GM18868 (cell line): ENCODE measurements at regions not wholly inside any gene's neighbourhood (a gene's known extent, or its start where the extent isn't known, plus 50 kb on each side); places are given as distances from the start of the nearest gene placed in this dataset.
"Not testable (repeated sequence)": the region's sequence is repeated elsewhere in the genome, so short reads cannot be mapped to it uniquely, and the experiment has no call there.

Experiments used
- ATAC-seq: cut with Tn5 transposase; IDR thresholded peaks from one replicate; pipeline ENCODE4 v1.9.1; 2021; ENCODE audit warnings: mild to moderate bottlenecking, moderate library complexity; ENCODE audit not compliant: unreplicated experiment

DNA sequence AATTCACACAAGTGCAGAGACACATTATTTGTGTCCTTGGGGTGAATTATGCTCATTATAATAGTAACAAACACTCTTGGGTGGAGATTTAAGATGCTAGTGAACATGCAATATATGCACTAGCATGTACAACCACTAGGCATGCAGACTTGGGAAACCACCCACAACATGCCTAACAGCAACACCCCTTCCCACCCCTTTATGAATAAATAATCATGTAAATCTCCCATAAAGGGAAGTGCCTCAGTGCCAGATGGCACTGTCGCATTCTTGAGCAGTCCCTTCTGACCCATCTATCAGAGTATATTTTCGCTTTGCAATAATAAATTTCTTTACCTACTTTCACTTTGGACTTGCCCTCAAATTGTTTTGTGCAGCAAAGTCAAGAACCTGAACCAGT lies 1362.2 kb downstream of the OLFM4 start:
- no peak for ATAC-seq

DNA sequence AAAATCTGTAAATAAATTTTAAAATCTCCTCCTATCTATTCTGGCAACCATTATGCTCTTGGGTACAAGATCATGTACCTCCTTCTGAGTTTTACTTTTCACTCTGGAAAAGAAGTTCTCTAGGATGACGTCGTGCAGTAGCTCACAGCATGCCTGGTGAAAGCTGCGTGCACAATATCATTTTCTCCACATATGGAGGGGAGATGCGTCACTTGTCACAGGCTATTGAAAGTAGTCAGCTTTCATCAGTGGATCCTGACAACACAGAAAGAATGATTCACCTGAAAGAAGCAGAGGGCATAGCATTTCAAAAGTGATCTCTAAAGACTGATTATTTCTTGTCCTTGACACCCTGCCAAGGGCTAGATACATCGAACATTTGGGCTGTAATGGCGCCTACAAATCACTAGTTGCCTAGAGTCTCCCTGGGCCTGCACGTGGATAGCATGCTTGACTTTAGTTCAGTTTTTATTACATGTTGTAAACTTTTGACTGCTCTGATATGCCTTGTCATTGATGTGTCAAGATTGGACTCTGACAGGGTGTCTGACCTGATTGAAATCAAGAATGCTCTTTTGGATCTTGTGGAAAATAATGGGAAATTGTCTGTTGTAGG lies 1365.6 kb downstream of the OLFM4 start:
- no peak for ATAC-seq

DNA sequence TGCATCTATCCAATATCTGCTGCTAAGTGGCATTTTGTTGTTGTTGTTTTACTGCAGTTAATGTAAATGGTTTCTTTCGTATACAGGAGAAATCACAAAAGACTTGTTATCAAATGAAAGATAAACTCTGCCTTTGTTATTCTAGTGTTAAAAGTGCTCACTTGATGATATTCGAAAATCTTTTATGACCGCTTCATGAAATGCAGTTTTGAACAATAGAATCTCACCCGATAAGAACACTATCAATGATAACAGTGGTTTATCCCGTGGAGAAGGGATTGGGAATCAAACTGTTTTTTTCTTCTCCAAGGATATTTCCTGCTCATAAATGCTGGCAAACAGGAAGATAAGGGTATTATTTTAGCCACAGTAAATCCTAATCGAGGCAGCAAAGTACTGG lies 1366.3 kb downstream of the OLFM4 start:
- ATAC-seq = no peak

DNA sequence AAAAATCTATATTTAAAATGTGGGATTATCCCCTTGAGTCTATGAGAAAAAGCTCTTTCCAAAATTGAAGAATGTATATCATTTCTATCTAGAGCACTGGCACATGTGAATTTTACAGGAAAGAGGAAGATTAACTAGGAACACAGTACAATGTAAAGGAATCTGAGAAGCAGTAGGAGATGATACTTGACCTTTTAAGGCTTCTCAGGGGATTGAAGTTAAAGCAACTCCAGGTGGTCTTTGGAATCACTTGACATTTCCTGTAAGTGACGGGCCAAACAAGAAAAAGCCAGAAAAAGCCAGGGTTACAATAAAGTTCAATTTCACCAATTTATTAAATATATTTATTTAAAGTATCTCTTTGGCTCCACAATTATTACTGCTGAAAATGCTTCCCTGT lies 1373.9 kb downstream of the OLFM4 start:
- no peak for ATAC-seq

DNA sequence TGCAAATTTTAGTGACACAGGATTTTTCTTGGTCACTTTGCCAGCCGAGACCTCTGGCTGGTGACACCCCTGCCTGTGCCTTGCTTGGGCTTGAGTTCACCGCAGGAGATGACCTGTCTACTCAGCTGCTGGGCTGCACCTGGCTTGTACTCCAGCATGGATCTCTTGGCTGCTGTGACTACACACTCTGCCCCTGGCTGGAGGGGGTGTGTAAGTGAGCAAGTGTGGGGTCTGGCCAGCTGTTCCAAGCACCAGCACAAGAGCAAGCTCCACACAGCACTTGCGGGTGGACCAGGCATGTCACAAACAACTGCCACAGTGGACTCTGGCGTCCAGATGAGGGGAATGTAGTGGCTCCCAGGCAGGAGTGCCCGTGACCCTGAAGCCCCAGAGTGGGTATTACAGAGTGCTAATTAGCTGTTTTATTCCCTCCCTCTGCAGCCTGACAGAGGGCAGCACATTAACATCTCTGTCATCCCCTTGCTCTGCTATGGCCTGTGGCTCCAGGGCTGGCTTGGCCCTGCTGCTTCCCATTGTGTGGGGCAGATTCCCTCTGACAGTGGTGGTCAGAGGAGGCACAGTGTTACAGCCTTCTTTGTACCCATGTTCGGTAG lies 1387.2 kb downstream of the OLFM4 start:
- ATAC-seq = no peak

DNA sequence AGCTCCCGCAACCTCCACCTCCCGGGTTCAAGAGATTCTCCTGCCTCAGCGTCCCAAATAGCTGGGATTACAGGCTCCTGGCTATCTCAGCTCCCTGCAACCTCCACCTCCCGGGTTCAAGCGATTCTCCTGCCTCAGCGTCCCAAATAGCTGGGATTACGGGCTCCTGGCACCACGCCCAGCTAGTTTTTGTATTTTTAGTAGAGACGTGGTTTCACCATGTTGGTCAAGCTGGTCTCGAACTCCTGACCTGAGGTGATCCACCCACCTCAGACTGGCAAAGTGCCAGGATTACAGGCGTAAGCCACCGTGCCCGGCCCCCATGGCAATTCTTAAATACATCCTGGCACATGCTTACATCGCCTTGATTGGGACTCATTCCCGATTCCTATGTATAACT lies 1394.3 kb downstream of the OLFM4 start:
- not testable (repeated sequence) for ATAC-seq

DNA sequence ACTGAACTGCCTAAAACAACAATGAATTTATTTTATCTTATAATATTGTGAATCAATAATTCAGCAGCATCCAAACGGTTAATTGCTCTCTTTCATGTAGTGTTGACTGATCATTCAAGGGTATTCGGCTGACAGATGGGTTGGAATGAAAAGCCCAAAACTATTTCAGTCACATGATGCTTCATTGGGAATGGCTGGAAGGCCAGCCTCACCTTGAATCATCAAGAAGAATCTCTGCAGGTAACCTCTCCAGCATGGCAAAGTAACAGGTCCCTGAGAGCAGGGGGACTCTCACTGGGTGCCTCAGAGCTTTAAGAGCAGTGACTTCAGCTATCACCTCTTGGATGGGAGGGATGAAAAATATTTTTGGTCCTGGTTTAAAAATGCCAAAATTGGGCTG lies 1395.7 kb downstream of the OLFM4 start:
- no peak for ATAC-seq

DNA sequence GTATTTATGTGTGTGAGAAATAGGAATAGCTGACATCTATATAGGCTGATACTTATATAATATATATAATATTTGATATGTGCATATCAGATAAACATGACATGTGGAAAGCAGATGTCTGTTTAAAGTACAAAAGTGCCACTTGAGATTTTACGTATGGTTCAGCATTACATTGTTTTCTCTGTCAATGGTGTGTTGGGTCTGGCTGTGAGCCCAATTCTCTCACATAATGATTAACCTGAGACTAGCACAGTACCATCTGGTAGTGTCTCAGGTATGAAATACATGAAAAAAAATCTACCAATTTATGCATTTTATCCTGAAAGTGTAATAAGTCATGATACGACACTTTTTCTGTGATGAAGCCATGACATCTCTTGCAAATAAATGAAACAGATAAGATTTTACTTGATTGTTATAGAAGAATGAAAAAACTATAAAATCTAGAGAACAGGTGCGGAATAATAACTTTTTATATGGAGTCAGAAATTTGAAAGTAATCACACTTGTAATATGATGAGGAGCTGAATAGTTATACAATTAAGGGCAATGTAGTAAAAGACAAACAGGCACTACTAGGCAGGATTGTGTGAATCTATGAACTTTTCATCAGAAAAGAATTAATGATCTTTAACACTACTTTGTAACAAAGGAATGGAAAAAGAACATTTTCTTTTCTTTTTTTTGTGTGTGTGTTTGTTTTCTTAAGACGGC lies 1405.0 kb downstream of the OLFM4 start:
- no peak for ATAC-seq

DNA sequence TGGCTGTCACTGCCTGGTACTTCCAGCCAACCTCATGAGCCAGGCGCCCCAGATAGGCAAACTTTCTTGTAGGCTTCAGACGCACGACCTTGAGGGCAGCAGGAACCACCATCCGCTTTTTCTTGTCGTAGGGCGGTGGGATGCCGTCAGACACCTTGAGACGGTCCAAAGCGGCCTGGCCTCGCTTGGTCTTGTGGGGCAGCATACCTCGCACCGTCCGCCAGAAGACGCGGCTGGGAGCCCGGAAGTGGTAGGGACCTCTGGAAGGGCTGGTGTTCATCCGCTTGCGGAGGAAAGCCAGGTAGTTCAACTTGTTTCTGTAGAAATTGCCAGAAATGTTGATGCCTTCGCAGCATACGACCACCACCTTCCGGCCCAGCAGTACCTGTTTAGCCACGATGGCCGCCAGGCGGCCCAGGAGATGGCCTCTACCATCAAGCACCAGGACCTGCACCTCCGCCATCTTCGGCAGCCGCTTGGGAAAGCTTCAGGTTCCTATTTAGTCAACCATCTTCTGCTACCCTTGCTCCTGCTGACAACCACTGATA lies 1412.3 kb downstream of the OLFM4 start:
- not testable (repeated sequence) for ATAC-seq

DNA sequence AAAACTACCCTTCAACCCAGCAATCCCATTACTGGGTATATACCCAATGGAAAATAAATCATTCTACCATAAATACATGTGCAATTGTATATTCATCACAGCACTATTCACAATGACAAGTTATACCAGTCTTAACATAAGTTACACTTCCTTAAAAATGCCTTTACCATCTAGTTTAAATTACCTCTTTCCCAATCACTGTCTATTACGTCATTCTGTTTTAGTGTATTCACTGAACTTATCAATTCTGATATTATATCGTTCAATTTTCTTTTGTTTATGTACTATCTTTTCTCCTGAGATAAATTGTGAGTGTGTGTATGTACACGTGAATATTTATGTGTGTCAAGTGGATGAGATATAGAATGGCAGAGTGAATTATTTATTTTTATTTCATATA lies 1416.8 kb downstream of the OLFM4 start:
- no peak for ATAC-seq

DNA sequence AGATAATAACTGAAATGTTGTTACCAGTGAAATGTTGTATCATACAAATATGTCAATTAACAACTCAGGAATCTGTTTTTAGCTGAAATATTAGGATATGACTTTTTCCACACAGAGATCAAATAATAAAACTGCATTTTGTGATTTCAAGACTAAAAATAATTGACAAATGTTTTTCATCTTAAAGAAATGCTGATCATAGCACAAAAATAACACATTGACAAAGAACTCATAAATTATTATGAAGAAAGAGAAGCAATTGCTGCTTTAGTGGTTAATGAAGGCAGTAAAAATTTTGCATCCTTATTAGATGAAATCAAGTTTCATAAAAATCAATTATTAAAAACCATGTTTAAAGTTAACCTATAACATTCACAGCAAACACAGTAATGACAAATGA lies 1417.3 kb downstream of the OLFM4 start:
- ATAC-seq = no peak

DNA sequence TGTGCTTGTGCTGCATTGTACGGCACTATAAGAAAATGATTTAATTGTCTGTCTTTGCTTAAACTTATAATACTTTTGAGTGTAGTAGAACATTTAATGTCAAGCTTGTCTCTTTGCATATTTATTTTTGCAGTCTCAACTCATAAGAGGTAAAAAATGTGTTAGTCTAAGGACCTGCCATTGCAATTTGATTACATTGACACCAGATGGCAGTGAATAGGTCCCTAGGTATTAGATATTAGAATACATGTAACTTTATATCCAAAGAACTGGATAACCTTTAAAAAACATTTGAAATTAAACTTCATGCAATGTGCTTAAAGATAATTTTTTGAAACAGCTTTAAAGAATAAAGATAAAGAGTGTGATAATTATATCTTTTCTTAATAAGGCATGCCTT lies 1421.3 kb downstream of the OLFM4 start:
- no peak for ATAC-seq

DNA sequence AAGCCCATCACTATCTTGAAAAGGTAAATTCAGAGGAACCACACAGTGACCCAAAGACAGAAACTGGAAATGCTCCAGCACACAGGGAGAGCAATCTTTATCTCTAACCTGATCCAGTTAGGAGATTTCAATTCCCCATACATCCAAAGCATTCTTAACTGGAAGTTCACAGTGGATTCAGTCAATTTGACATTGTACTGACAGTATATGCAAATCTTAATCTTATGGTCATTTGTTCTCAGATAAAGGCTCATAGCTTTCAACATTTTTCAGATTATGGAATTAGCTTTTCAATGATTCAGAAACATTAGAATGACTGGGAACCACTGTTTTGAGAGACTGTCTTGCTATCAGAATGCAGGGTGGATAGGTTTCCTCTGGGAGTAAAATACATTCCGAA lies 1455.6 kb downstream of the OLFM4 start:
- no peak for ATAC-seq

DNA sequence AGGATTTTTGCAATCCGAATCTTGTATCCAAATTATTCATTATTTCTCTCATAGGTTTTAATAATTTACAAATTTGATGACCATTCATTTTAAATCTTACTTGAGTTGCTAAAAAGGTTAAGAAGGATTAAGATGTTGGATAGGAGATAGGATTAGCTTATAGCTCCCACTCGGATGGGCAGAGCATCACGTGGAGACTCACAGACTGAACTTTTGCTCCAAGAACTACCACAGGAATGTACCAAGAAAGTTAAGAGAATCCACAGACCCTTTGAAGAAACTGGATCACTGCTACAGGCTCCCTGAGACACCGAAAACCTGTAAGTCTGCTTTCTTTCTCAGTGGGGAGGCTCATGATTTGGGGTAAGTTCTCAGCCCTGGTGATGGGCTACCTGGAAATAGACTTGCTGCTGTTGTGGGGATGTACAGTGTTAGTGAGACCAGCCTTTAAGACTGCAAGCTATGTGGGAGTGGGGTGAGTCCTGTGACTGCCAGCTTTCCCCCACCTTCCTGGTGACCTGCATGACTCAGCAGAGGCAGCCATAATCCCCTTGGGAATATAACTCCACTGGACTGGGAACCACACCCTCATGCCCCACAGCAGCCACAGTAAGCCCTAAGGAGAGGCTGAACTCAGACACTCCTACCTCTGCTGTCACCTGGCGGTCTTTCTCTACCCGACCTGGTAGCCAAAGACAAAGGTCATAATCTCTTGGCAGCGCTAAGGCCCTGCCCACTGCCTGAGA lies 1458.0 kb downstream of the OLFM4 start:
- ATAC-seq = no peak

DNA sequence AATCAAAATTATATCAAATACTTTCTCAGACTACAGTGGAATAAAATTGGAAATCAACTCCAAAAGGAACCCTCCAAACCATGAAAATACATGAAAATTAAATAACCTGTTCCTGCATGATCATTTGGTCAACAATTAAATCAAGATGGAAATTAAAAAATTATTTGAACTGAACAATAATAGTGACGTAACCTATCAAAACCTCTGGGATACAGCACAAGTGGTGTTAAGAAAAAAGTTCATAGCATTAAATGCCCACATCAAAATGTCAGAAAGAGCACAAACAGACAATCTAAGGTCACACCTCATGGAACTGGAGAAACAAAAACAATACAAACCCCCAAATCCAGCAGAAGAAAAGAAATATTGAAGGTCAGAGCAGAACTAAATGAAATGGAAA lies 1460.7 kb downstream of the OLFM4 start:
- ATAC-seq = no peak

DNA sequence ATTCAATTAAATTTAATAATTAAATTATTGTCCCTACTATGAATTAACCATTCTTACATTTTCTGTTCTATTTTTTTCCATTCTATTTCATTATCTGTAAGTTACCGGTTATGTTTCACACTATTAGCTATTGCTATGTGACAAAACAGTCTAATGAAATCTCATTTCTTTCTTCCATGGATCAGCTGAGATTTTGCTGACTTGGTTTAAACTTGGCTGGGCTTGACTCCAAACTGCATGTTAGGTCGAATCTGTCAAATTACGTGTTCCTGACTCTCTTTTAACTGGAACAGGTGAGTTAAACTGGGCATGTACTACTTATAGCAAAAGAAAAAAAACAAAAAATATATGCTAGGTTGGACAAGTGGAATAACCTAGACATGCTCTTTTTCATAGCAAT lies 1464.4 kb downstream of the OLFM4 start:
- ATAC-seq = no peak

DNA sequence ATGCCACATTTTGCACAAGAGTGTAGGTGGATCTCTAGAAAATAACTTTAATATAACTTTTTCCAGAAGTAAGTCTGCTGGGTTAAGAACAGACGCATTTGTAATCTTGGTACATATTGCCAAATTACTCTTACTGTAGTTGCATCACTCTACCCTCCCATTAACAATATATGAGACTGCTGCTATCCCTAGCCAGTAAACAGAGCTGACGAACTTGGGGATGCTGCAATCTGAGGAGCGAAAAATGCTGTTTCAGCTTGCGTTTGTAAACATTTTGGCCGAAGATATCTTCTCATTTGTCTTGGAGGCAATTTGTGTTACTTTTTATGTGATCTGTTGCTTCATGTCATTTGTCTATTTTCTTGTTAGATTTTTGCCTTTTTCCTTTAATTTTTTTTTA lies 1482.8 kb downstream of the OLFM4 start:
- ATAC-seq = no peak

DNA sequence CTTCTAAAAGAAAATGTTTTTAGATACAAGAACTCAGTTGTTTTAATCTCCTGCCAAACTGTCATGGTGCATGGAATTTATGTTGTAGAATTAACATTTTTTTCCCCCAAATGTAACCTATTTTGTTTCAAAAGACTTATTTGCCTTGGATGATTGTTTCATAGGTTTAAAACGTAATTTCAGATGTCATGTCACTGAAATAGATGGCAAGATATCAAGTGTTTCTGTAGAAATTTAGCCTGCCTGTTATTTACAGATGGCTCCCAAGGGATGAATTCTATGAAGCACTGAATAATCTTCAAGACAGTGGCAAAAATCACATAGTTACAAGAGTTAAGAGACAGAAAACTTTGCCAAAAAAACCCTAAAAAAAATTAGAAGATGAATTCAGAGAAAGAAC lies 1484.6 kb downstream of the OLFM4 start:
- ATAC-seq = no peak

DNA sequence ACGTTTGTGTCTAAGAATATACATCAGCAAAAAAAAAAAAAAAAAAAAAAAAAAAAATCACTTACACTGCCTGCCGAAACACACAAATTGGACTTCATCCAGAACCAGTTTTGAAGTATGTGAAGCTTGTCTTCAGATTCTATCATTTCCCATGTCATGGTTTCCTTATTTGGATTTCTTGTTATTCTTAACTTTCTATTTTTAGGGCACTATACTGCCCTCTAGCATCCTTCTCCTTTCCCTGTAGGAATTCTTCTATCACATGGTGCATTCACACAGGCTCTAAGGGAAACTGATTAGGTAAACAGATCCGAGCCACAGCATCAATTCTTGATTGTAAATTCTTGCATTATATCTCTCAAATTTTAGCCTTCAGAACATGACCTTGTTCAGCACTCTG lies 1507.5 kb downstream of the OLFM4 start:
- no peak for ATAC-seq

DNA sequence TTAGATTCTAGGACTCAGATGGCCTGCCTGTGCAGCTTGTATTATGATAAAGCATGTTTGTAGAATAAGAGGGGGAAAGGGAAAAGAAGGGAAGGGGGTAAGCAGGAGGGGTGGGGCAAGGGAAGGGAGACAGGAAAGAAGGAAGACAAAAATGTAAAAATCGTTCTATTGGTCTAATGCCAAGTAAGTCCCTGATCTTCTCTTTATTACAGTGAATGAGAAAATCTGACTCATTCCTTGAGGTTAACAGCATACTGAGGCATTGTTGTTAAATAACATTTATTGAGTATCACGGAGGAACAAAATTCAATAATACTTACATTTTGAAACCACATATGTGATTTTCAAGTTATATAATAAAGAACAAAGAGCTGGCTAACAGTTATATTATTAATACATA lies 1534.7 kb downstream of the OLFM4 start:
- ATAC-seq = no peak

DNA sequence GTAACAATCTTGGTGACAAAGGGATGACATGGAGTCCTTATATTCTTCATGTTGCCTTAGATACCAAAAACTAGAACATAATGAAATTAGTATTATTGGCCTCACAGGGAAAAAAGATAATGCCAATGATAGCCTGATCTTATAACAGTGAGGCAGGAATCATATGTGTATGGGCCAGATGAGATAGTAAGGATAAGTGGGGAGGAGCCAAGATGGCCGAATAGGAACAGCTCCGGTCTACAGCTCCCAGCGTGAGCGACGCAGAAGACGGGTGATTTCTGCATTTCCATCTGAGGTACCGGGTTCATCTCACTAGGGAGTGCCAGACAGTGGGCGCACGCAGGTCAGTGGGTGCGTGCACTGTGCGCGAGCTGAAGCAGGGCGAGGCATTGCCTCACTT lies 1543.4 kb downstream of the OLFM4 start:
- not testable (repeated sequence) for ATAC-seq

DNA sequence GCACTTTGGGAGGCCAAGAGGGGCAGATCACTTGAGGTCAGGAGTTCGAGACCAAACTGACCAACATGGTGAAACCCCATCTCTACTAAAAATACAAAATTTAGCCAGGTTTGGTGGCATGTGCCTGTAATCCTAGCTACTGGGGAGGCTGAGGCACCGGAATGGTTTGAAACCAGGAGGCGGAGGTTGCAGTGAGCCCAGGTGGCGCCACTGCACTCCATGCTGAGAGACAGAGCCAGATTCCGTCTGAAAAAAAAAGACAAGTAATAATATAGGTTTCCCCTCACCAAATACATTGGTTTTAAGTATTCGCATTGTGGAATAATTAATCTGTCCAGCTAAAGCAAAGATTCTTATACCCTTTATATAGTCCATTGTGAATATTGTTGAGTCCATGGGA lies 1544.6 kb downstream of the OLFM4 start:
- ATAC-seq = no peak
